NCI-H345 treated with DMSO at 0.1 percent for 48 hours (cell line): ENCODE measurements at regions not wholly inside any gene's neighbourhood (a gene's known extent, or its start where the extent isn't known, plus 50 kb on each side); places are given as distances from the start of the nearest gene placed in this dataset.

Experiments
- DNase-seq: peaks from one replicate; lab custom pipeline; 2025; ENCODE audit not compliant: unreplicated experiment; lab: John Stamatoyannopoulos, UW

- DNase-seq = no peak
Observed at GRCh38 chr10:121096617-121097431, 245.7 kb downstream of the WDR11 start.

GRCh38 chr10:121098211-121098610 is 247.0 kb downstream of the WDR11 start:
- DNase-seq = no peak

- no peak for DNase-seq
Observed at GRCh38 chr10:121098751-121099150, 247.6 kb downstream of the WDR11 start.

- no peak for DNase-seq
Observed at GRCh38 chr10:121099181-121099580, 248.0 kb downstream of the WDR11 start.

GRCh38 chr10:121099592-121099991 is 248.4 kb downstream of the WDR11 start:
- DNase-seq = no peak

GRCh38 chr10:121101561-121101960 is 250.4 kb downstream of the WDR11 start:
- DNase-seq = no peak

GRCh38 chr10:121102706-121103105 is 251.5 kb downstream of the WDR11 start:
- no peak for DNase-seq

GRCh38 chr10:121104476-121105111 is 253.4 kb downstream of the WDR11 start:
- peak; percentile 85 for DNase-seq

- no peak for DNase-seq
Observed at GRCh38 chr10:121106611-121107010, 255.4 kb downstream of the WDR11 start.

GRCh38 chr10:121108051-121108450 is 256.9 kb downstream of the WDR11 start:
- DNase-seq = no peak

- no peak for DNase-seq
Observed at GRCh38 chr10:121110369-121110768, 259.2 kb downstream of the WDR11 start.

GRCh38 chr10:121112136-121112535 is 261.0 kb downstream of the WDR11 start:
- DNase-seq = no peak

- no peak for DNase-seq
Observed at GRCh38 chr10:121112579-121113384, 261.6 kb downstream of the WDR11 start.

- DNase-seq = no peak
Observed at GRCh38 chr10:121113385-121113696, 262.2 kb downstream of the WDR11 start.

- no peak for DNase-seq
Observed at GRCh38 chr10:121113911-121114310, 262.7 kb downstream of the WDR11 start.

GRCh38 chr10:121115154-121115553 is 264.0 kb downstream of the WDR11 start:
- DNase-seq = no peak

- DNase-seq = no peak
Observed at GRCh38 chr10:121121462-121121861, 270.3 kb downstream of the WDR11 start.

- DNase-seq = no peak
Observed at GRCh38 chr10:121127151-121127906, 276.2 kb downstream of the WDR11 start.

- no peak for DNase-seq
Observed at GRCh38 chr10:121128164-121128563, 277.0 kb downstream of the WDR11 start.

GRCh38 chr10:121129266-121129665 is 278.1 kb downstream of the WDR11 start:
- no peak for DNase-seq

GRCh38 chr10:121130382-121130781 is 279.2 kb downstream of the WDR11 start:
- DNase-seq = no peak
